Posterior cingulate gyrus (tissue), 11 donors: ENCODE measurements at regions not wholly inside any gene's neighbourhood (a gene's known extent, or its start where the extent isn't known, plus 50 kb on each side); places are given as distances from the start of the nearest gene placed in this dataset.

Experiments
- DNase-seq, 10 donors: peaks; one replicate each; pipeline versions ENCODE4 v3.0.0 to v3.0.0-alpha.2; 2020 to 2021; ENCODE audit warnings: mixed read lengths in 3 of 10
- intact Hi-C: fragments of 100-400 bp; cut with DNase I; formaldehyde crosslinking; loops from one replicate; pipeline ENCODE4 v1.15.1; 2023

- no peak for DNase-seq
- intact Hi-C loops, result no loop called here
These were observed 341.8 kb downstream of the TMEM182 start for GRCh38 chr2:103103678-103104077.

- intact Hi-C loops, result no loop called here
- DNase-seq, result no peak
These were observed 357.5 kb downstream of the TMEM182 start for GRCh38 chr2:103119352-103119751.

- no peak for DNase-seq
- intact Hi-C loops, result no loop called here
These were observed 359.3 kb downstream of the TMEM182 start for GRCh38 chr2:103121106-103121505.

GRCh38 chr2:103123516-103123915 is 361.7 kb downstream of the TMEM182 start:
- intact Hi-C loops, result no loop called here

GRCh38 chr2:103130857-103131256 is 369.0 kb downstream of the TMEM182 start:
- intact Hi-C loops, result no loop called here
- DNase-seq, result no peak

More at GRCh38 chr2:103123516-103123915, 361.7 kb downstream of the TMEM182 start:
- DNase-seq, result no peak

- DNase-seq, result no peak
These were observed 370.8 kb downstream of the TMEM182 start for GRCh38 chr2:103132536-103133217.

GRCh38 chr2:103135679-103136078 is 373.8 kb downstream of the TMEM182 start:
- DNase-seq, result no peak
- intact Hi-C loops, result no loop called here

More at GRCh38 chr2:103132536-103133217, 370.8 kb downstream of the TMEM182 start:
- intact Hi-C loops, result no loop called here

- no peak for DNase-seq
- intact Hi-C loops, result no loop called here
These were observed 376.5 kb downstream of the TMEM182 start for GRCh38 chr2:103138123-103138901.

GRCh38 chr2:103139628-103140268 is 377.9 kb downstream of the TMEM182 start:
- intact Hi-C loops, result no loop called here
- DNase-seq, result no peak

GRCh38 chr2:103144837-103145236 is 383.0 kb downstream of the TMEM182 start:
- intact Hi-C loops, result no loop called here
- DNase-seq, result no peak

GRCh38 chr2:103145739-103146138 is 383.9 kb downstream of the TMEM182 start:
- intact Hi-C loops, result no loop called here
- DNase-seq, result no peak

- intact Hi-C loops, result no loop called here
- DNase-seq, result no peak
These were observed 389.2 kb downstream of the TMEM182 start for GRCh38 chr2:103151046-103151445.

GRCh38 chr2:103152556-103152955 is 390.7 kb downstream of the TMEM182 start:
- intact Hi-C loops, result no loop called here
- no peak for DNase-seq

GRCh38 chr2:103153580-103154284 is 391.9 kb downstream of the TMEM182 start:
- no peak for DNase-seq
- intact Hi-C loops, result no loop called here

GRCh38 chr2:103155308-103155707 is 393.5 kb downstream of the TMEM182 start:
- DNase-seq, result no peak
- intact Hi-C loops, result no loop called here

GRCh38 chr2:103159018-103159417 is 397.2 kb downstream of the TMEM182 start:
- intact Hi-C loops, result no loop called here
- DNase-seq, result no peak

GRCh38 chr2:103161456-103162289 is 399.8 kb downstream of the TMEM182 start:
- intact Hi-C loops, result no loop called here
- peak in 4 of 10 donors; percentile 10 to 78 (median 25) for DNase-seq

- intact Hi-C loops, result no loop called here
- DNase-seq, result no peak
These were observed 402.9 kb downstream of the TMEM182 start for GRCh38 chr2:103164748-103165147.

GRCh38 chr2:103165836-103166235 is 404.0 kb downstream of the TMEM182 start:
- intact Hi-C loops, result no loop called here
- no peak for DNase-seq
